ENCODE measurements at regions not wholly inside any gene's neighbourhood (a gene's known extent, or its start where the extent isn't known, plus 50 kb on each side); places are given as distances from the start of the nearest gene placed in this dataset.
A peak's percentile ranks its signal among the peaks of the same experiment; 100 is the strongest.
"Not testable (repeated sequence)": the region's sequence is repeated elsewhere in the genome, so short reads cannot be mapped to it uniquely, and the experiment has no call there.

GRCh38 chr12:86950444-86950843, 694.3 kb upstream of the MGAT4C start:
- TF ChIP-seq CTCF (IDR thresholded peaks at IDR 0.05; ENCODE audit: unreplicated experiment): no peak
- no peak overlapping the region for H3K27ac Mint-ChIP-seq (ENCODE audit: low read depth, unreplicated experiment)
- no peaks in the 10 kb centered on the region for H3K36me3 Mint-ChIP-seq (ENCODE audit: insufficient read depth, unreplicated experiment)
- ChIA-PET CTCF (no interaction called here), POLR2A (no interaction called here)
- intact Hi-C loops (cut with micrococcal nuclease): no loop called here
- H3K4me3 Mint-ChIP-seq (ENCODE audit: unreplicated experiment): no peak overlapping the region
- no peaks in the 10 kb centered on the region for H3K9me3 Mint-ChIP-seq (ENCODE audit: unreplicated experiment)
- peaks cover 11% of the 10 kb centered on the region for H3K4me1 Mint-ChIP-seq (ENCODE audit: insufficient read depth, unreplicated experiment)
- BruUV-seq (replicated peaks): no TSS peak
- no peak for DNase-seq (ENCODE audit: unreplicated experiment)
- no peaks in the 10 kb centered on the region for H3K27me3 Mint-ChIP-seq (ENCODE audit: insufficient read depth, unreplicated experiment)

- DNase-seq (ENCODE audit: unreplicated experiment): peak; percentile 3
- Mint-ChIP-seq H3K27ac (ENCODE audit: low read depth, unreplicated experiment) (no peak overlapping the region), H3K36me3 (ENCODE audit: insufficient read depth, unreplicated experiment) (no peaks in the 10 kb centered on the region), H3K4me3 (ENCODE audit: unreplicated experiment) (no peak overlapping the region), H3K9me3 (ENCODE audit: unreplicated experiment) (no peaks in the 10 kb centered on the region), H3K27me3 (ENCODE audit: insufficient read depth, unreplicated experiment) (no peaks in the 10 kb centered on the region), H3K4me1 (ENCODE audit: insufficient read depth, unreplicated experiment) (peaks cover 11% of the 10 kb centered on the region)
- no TSS peak for BruUV-seq (replicated peaks)
- intact Hi-C loops (cut with micrococcal nuclease): no loop called here
- ChIA-PET POLR2A (no interaction called here), CTCF (no interaction called here)
- TF ChIP-seq CTCF (IDR thresholded peaks at IDR 0.05; ENCODE audit: unreplicated experiment): no peak
Measured at GRCh38 chr12:86950043-86950442, 693.9 kb upstream of the MGAT4C start.

GRCh38 chr12:86948851-86949250, 692.7 kb upstream of the MGAT4C start:
- intact Hi-C loops (cut with micrococcal nuclease): no loop called here
- POLR2A ChIA-PET: no interaction called here

GRCh38 chr12:86945685-86946196, 689.5 kb upstream of the MGAT4C start:
- intact Hi-C loops (cut with micrococcal nuclease): no loop called here
- Mint-ChIP-seq H3K36me3 (ENCODE audit: insufficient read depth, unreplicated experiment) (no peaks in the 10 kb centered on the region), H3K27ac (ENCODE audit: low read depth, unreplicated experiment) (no peak overlapping the region), H3K4me3 (ENCODE audit: unreplicated experiment) (no peak overlapping the region), H3K9me3 (ENCODE audit: unreplicated experiment) (peaks cover 17% of the 10 kb centered on the region), H3K4me1 (ENCODE audit: insufficient read depth, unreplicated experiment) (peaks cover 11% of the 10 kb centered on the region), H3K27me3 (ENCODE audit: insufficient read depth, unreplicated experiment) (no peaks in the 10 kb centered on the region)
- CTCF ChIA-PET: no interaction called here
- no peak for DNase-seq (ENCODE audit: unreplicated experiment)
- POLR2A ChIA-PET: interaction anchor here (1.0 kb wide), 1 partner anchor 14 kb away, joined by 3 read pairs; no protein-coding TSS in a partner anchor
- TF ChIP-seq CTCF (IDR thresholded peaks at IDR 0.05; ENCODE audit: unreplicated experiment): no peak
- no TSS peak for BruUV-seq (replicated peaks)

More at GRCh38 chr12:86948851-86949250, 692.7 kb upstream of the MGAT4C start:
- no peaks in the 10 kb centered on the region for H3K9me3 Mint-ChIP-seq (ENCODE audit: unreplicated experiment)
- DNase-seq (ENCODE audit: unreplicated experiment): peak; percentile 29
- no peak for TF ChIP-seq CTCF (IDR thresholded peaks at IDR 0.05; ENCODE audit: unreplicated experiment)
- no peaks in the 10 kb centered on the region for H3K36me3 Mint-ChIP-seq (ENCODE audit: insufficient read depth, unreplicated experiment)
- no peaks in the 10 kb centered on the region for H3K27me3 Mint-ChIP-seq (ENCODE audit: insufficient read depth, unreplicated experiment)
- CTCF ChIA-PET: interaction anchor here (0.7 kb wide), 1 partner anchor 1024 kb away, joined by 3 read pairs; no protein-coding TSS in a partner anchor
- no TSS peak for BruUV-seq (replicated peaks)
- no peak overlapping the region for H3K27ac Mint-ChIP-seq (ENCODE audit: low read depth, unreplicated experiment)
- no peak overlapping the region for H3K4me3 Mint-ChIP-seq (ENCODE audit: unreplicated experiment)
- peaks cover 11% of the 10 kb centered on the region for H3K4me1 Mint-ChIP-seq (ENCODE audit: insufficient read depth, unreplicated experiment)

GRCh38 chr12:86944197-86944819, 688.1 kb upstream of the MGAT4C start:
- H3K4me1 Mint-ChIP-seq (ENCODE audit: insufficient read depth, unreplicated experiment); intact Hi-C loops (cut with micrococcal nuclease); DNase-seq (ENCODE audit: unreplicated experiment); POLR2A ChIA-PET; BruUV-seq (replicated peaks); H3K27me3 Mint-ChIP-seq (ENCODE audit: insufficient read depth, unreplicated experiment); H3K36me3 Mint-ChIP-seq (ENCODE audit: insufficient read depth, unreplicated experiment); H3K4me3 Mint-ChIP-seq (ENCODE audit: unreplicated experiment); CTCF ChIA-PET: not testable (repeated sequence)
- H3K9me3 Mint-ChIP-seq (ENCODE audit: unreplicated experiment): peaks cover 17% of the 10 kb centered on the region
- H3K27ac Mint-ChIP-seq (ENCODE audit: low read depth, unreplicated experiment): peak overlapping the region; percentile 12
